Stimulated activated CD4-positive, alpha-beta T cell treated with anti-CD3 and anti-CD28 coated beads, Interleukin-1b, Interleukin-23, amount 100 ng/mL, for 4 hours (primary cell): ENCODE measurements at regions not wholly inside any gene's neighbourhood (a gene's known extent, or its start where the extent isn't known, plus 50 kb on each side); places are given as distances from the start of the nearest gene placed in this dataset.

Source experiments
- DNase-seq, 2 donors: peaks; one replicate each; pipeline ENCODE4 v3.0.0-alpha.2; 2020; ENCODE audit warnings: low read depth in 2 of 2

GRCh38 chr10:29151005-29151404, 137.9 kb upstream of the LYZL1 start:
- no peak for DNase-seq

DNA sequence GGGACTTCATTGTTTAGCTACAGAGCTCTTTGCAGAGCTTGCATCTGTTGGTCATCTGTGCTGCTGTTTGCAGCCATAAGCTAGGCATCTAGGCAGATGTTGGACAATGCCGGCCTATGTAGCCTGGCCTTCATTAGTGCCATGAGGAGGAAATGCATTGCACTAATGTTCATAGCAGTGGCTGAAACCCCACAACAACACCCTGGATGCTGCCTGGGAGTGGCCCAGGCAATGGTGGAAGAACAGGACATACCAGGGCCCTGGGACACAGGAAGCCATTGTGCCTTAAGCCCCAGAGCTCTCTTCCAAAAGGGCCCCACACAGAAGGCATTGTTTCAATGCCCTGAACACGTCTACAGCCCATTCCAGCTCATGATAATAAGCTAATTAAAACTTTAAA, 131.5 kb upstream of the LYZL1 start:
- DNase-seq, result no peak

- DNase-seq, result no peak
Measured at GRCh38 chr10:29158066-29158465, 130.8 kb upstream of the LYZL1 start.

- DNase-seq, result no peak
Measured at GRCh38 chr10:29160150-29160617, 128.7 kb upstream of the LYZL1 start.

DNA sequence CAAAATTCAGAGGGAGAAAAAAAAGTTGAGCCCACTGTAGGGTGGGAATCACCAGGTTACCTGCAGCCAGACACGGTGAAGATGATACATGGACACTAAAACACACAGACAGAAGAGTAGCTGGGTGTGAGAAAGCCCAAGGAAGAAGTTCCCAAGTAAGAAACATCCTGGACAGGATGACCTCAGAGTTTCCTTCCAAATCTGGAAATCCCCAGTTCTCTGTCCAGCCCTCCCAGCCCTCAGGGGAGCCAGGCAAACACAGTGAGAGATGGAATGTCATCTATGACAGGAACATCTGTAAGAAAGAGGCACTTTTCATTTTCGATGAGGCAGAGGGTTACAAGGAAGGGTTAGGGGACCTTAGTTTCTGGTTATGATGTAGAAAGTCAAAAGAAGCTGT, 125.1 kb upstream of the LYZL1 start:
- DNase-seq, result no peak

GRCh38 chr10:29166713-29167112, 122.2 kb upstream of the LYZL1 start:
- no peak for DNase-seq

- DNase-seq, result no peak
Measured at GRCh38 chr10:29169021-29169420, 119.8 kb upstream of the LYZL1 start.

GRCh38 chr10:29171717-29172116, 117.2 kb upstream of the LYZL1 start:
- DNase-seq, result no peak

DNA sequence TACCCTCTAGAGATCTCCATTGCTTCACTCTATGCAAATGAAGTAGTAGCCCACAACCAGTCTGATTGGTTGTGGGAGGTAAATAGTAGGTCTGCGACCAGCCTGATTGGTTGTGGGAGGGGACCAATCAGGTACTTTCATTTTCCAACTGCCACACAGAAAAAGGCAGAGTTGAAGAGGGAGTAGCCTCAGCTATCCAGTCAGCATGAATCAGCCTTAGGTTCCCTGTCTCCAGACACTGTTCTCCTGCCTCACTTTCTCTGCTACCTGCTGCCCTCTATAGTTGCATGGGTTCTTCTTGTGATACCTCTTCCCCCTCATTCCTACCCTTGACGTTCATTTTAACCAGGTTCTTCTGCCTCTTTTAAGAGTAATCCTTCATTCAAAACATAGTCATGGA, 114.5 kb upstream of the LYZL1 start:
- no peak for DNase-seq

- no peak for DNase-seq
Measured at GRCh38 chr10:29176845-29177832, 111.7 kb upstream of the LYZL1 start.

GRCh38 chr10:29181936-29182335, 106.9 kb upstream of the LYZL1 start:
- DNase-seq, result no peak

- DNase-seq, result no peak
Measured at GRCh38 chr10:29183301-29183945, 105.4 kb upstream of the LYZL1 start.

DNA sequence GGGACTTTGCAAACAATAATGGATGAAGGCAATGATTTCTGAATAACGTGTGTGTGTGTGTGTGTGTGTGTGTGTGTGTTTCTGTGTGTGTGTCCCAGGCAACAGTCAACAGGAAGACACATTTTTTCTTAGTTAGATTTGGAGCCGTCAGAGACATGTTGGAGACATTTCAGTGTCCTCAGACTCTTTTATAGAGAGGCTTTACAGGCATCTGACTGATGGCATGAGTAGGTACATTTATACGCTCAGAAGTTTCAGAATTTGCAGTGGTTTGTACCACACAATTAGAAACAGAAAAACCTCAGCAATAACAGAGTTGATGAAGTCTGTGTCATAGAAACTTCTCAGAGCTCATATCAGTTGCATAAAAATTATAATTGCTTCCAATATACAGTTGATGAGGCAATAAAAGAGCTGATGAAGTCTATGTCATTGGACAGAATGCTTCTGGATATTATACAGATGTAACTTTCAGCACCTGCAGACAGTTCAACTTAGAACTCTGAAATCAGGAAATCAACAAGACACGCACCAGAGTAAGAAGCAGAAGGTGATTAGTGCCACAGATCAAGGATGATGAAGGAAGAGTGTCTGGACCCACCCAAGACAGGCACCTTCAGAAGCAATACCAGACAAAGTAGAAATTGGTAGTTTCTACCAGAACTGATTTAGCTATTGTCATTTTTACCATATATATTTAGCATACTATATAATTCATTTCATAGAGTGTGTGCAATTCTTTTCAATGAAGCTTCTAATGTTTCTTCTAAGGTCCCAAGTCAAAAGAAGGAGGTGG, 104.5 kb upstream of the LYZL1 start:
- DNase-seq, result no peak

GRCh38 chr10:29185050-29185449, 103.8 kb upstream of the LYZL1 start:
- no peak for DNase-seq

DNA sequence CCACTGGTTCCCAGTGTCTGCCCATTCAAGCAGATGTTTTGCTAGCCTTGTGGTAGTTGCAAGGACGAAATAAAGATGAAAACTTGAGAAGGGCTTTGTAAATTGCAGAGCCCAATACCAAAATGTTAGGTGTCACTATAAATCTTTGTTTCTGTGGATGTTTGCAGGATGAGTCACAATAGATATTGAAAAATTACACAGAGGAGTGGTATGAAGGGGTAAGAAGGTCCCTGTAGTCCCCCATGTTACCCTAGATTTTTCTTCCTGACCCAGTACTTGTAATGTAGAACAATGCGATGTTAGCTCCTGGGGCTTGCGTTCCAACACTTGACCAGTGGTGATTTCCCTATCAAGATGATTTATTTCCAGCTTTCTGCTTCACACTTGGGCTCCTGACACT, 102.6 kb upstream of the LYZL1 start:
- DNase-seq, result no peak

GRCh38 chr10:29189256-29189655, 99.6 kb upstream of the LYZL1 start:
- no peak for DNase-seq

GRCh38 chr10:29191674-29192073, 97.2 kb upstream of the LYZL1 start:
- no peak for DNase-seq

- no peak for DNase-seq
Measured at GRCh38 chr10:29199339-29199738, 89.5 kb upstream of the LYZL1 start.

DNA sequence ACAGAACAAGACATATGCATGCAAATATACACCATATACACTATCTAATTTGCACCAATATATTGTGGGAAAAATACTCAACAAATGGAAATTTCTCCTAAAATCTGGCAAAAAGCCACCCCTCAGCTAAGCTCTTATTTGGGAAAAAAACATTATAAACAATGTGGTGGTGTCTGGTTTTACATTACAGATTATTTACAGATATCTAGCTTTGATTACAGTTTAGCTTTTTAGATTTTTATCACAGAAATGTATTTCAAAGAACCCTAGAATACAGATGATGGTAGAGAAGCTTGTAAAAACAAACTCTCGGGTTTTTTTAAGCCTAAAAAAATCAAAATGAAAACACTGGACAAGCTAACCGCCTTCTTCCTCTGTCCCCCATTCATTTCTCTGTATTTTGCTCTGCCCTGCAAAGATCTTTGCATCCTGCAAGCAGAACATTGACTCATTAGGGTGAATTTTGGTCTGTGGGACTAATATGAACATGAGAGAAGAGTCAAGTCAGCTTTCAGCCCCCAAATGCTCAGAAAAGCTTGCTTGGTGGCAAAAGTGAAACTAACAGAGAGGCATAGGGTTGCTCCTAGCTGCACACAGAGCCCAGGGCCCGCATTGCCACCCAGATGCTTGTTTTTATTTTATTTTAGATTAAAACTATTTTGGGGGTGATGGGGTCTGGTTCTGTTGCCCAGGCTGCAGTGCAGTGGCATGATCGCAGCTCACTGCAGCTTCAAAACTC, 88.8 kb upstream of the LYZL1 start:
- DNase-seq, result no peak

- no peak for DNase-seq
Measured at GRCh38 chr10:29202386-29202940, 86.4 kb upstream of the LYZL1 start.

- no peak for DNase-seq
Measured at GRCh38 chr10:29203432-29203831, 85.4 kb upstream of the LYZL1 start.
